Suppressor macrophage treated with lipopolysaccharide for 4 hours (primary cell): ENCODE measurements at regions not wholly inside any gene's neighbourhood (a gene's known extent, or its start where the extent isn't known, plus 50 kb on each side); places are given as distances from the start of the nearest gene placed in this dataset.
"Not testable (repeated sequence)": the region's sequence is repeated elsewhere in the genome, so short reads cannot be mapped to it uniquely, and the experiment has no call there.

ENCODE experiments used
- DNase-seq: peaks from one replicate; pipeline ENCODE4 v3.0.0-alpha.2; 2020

DNA sequence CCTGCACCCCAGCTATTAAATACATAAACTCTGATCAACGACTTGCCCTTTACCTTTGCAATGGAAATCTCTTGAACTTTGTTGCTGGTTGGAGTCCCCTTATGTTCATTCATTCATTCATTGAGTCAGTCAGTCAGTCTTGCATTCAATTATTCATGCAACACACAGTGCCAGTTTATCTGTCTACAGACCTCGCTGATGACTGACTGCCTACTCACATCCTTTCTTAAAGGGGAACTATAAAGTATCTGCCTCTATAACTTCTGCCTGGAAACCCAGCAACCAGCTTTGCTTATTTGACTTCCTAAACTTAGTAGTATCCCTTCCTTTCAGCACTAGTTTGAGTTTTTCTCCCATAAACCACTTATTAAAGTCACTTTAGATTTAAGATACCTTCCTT, 620.8 kb upstream of the ADGRL3 start:
- DNase-seq = no peak

DNA sequence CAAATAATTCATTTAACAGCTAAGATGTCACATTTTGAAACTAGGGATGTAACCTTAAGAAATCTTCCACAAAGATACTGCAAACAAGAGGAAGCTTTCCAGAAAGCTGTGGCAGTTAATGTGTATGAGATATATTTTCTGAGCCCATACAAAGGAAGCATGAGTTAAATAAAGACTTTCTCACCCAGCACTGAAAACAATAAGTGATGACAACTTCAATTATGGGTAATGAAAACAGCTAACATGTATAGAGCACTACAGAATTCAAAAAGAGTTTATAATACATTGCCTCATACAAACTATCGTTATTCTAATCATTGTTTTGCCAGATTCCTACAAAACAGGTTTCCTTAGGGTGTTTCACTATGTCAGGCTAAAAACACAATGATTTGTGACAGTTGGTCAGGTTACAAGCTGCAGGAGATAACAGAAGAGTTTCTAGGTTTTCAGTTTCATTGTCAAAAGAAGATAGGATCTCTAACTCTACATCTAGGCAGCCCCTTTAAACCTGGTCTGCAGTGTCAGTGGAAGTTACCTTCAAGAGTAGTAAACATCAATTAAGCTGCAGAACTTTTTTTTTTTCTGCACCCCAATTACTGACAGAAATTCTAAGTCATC, 618.1 kb upstream of the ADGRL3 start:
- no peak for DNase-seq

- no peak for DNase-seq
Observed at GRCh38 chr4:60588556-60588955, 611.6 kb upstream of the ADGRL3 start.

- DNase-seq = no peak
Observed at GRCh38 chr4:60589425-60589824, 610.7 kb upstream of the ADGRL3 start.

- DNase-seq = no peak
Observed at GRCh38 chr4:60590116-60590515, 610.0 kb upstream of the ADGRL3 start.

DNA sequence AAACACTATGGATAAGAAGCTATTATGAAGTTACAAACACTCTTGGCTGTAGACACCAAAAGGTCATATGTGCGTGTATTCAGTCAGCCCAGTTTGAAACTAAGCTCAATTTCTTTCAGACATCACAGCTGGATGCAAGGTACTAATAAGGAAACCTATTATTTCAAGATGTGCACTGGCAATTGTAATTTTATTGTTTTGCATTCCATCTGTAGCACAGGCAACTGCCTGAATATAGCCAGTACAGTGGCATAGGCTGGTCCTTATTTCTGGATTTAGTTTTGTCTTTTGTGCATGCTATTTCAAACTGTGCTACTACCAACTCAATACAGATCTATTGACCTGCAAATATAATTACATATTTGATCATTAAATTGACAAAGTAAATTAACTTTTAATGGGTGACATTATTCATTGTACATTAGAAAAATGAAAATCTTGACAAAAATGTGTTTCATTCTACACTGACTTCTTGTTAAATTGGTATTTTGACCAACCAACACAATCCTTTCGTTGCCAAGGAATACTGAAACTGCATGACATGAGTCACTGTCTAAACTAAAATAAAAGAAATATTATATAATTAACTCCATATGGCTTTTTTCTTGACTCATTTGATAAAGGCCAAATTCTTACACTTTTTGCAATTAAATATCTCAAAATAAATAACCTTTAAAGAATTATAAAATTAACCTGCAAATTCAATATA, 594.3 kb upstream of the ADGRL3 start:
- DNase-seq = no peak

- DNase-seq = no peak
Observed at GRCh38 chr4:60611762-60612496, 588.2 kb upstream of the ADGRL3 start.

DNA sequence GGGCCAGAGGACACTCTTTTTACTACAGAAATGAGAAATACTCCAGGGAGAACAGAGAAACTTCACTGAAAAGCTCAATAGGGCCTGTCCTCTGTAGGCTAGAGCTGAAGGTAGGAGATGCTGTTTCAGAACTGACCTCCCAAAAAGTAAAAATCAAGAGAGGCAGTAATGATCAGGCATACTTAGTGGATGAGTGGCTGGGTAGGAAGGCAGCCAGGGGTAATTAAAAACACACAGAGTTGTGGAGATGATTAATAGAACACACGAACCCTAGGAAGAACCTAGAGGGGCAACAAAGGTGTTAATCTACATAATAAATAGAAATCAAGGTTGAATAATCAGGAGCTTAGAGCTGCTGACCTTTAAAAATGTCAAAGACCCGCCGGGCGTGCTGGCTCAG, 582.4 kb upstream of the ADGRL3 start:
- DNase-seq = no peak

DNA sequence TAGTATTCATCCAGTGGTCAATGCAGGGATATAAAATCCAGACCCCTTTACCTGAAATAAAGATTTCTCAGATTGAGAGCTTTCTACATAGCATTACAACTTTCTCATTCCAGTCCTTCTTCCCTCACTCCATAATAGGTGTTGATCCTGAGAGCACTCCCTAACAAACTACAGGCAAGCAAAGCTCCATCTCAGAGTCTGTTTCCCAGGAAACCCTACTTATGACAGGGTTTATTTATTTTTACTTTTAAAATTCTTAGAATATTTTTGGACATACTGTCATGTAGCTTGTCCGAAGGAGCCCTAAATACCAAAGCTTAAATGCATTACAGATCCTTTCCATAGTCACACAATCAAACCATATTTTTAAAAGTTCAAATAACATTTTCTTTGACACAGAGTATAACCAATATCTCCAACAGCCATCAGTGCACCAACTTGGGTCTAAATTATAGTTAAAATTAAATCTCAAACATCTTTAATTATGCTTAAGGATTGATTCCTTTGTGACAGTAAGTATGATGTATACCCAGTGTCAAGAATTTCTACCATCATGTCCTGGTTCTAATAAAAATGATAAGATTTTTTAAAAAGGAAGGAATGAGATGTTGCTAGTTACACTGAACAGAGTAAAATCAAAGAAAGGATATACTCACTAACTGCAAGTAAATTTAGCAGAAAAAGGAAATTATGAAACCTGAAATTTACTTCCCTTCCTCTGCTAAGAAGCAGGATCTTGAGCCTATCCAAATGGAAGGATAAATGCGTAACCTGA, 580.4 kb upstream of the ADGRL3 start:
- DNase-seq = no peak

- DNase-seq = no peak
Observed at GRCh38 chr4:60637976-60638375, 562.1 kb upstream of the ADGRL3 start.

GRCh38 chr4:60648774-60649173, 551.4 kb upstream of the ADGRL3 start:
- DNase-seq = no peak

DNA sequence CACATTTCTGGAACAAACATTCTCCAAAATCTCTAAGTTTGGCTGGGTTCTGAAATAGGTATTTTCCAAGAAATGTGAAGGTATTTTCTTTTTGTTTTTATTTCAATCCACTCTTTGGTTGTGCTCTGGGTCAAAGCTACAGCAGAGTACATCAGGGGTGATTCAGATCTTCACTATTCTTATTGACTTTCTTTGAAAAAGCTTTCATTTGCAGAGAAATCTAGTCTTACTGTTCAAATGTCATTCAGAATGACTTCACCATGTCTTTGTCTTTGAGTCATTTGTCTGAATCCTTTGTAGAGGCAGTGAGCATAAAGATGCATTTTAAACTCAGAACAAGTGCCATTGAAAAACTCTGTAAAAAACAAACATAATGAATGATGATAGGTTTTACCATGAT, 547.2 kb upstream of the ADGRL3 start:
- DNase-seq = no peak

- DNase-seq = peak; percentile 3
Observed at GRCh38 chr4:60655356-60655755, 544.8 kb upstream of the ADGRL3 start.

- no peak for DNase-seq
Observed at GRCh38 chr4:60656171-60656570, 544.0 kb upstream of the ADGRL3 start.

GRCh38 chr4:60657041-60657440, 543.1 kb upstream of the ADGRL3 start:
- no peak for DNase-seq

DNA sequence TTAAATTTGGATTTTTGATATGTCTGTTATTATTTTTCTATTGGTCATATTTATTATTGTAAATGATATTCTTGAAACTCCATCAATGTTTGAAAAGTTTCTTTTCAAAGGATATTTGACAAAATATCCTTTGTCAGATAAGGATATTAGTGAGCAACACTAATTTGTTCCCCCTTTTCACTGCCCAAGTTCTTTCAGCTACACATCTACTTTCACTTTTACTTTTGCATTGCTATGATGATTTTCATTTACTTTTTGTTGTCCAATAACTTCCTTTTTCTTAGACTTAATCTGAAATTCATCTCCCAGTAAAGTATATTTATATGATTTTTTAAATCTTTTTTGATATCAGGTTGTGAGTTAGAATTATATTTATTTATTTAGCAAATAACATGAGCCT, 542.3 kb upstream of the ADGRL3 start:
- peak; percentile 25 for DNase-seq

DNA sequence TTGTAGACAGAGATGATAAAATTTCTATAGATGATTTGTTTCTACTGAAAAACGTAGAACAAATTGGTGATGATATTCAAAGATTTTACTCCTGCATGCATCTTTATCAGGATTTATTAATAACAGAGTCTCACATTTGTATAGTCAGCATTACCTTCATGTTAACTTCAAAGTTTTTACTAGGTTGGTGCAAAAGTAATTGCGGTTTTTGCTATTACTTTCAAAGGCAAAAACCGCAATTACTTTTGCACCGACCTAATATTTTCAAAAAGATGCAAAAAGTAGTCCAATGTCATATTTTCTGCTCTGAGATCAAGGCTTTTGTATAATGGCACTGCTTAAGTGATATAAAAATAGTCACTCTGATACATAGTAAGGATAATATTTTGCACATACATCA, 536.4 kb upstream of the ADGRL3 start:
- no peak for DNase-seq

- DNase-seq = no peak
Observed at GRCh38 chr4:60682901-60683300, 517.2 kb upstream of the ADGRL3 start.

DNA sequence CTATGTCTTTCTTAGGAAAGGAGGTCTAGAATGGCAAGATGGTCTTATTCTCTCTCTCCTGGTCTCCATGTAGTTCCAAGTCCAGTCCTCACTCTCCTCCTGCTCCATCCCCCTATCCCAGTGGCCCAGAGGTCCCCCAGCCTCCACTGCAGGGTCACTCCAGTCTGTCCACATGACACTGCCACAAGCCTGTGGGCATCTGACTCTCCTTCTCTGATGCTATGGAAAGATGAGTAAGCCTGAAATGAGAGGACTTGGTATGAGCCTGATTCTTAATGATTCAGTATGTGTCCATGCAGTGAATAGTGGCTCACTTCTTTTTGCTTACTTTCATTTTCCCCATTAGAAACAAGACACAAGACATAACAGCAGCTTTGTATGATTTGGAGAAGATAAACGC, 516.8 kb upstream of the ADGRL3 start:
- no peak for DNase-seq

DNA sequence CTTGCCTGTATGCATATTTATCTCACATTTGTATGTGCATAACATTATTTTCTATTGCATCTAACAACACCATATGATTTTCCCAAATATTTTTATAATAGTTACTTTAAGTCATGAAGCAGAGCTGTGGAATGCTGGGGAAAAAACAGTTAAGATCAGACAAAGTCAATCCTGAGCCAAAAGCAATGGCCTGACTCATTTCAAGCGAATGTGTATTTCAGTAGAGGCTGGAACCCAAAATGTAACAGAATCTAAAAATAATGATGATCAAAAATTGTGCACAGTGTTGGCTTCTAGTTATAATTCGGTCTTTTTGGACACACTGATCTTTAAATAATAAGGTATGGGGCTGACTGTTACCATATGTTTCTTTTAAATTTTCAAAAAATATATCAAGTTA, 516.2 kb upstream of the ADGRL3 start:
- DNase-seq = no peak

DNA sequence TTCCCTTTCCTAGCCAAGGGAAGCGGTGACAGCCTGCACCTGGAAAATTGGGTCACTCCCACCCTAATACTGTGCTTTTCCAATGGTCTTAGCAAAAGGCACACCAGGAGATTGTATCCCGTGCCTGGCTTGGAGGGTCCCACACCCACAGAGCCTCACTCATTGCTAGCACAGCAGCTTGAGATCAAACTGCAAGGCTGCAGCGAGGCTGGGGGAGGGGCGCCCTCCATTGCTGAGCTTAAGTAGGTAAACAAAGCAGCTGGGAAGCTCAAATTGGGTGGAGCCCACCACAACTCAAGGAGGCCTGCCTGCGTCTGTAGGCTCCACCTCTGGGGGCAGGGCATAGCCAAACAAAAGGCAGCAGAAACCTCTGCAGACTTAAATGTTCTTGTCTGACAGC, 504.1 kb upstream of the ADGRL3 start:
- DNase-seq = not testable (repeated sequence)

DNA sequence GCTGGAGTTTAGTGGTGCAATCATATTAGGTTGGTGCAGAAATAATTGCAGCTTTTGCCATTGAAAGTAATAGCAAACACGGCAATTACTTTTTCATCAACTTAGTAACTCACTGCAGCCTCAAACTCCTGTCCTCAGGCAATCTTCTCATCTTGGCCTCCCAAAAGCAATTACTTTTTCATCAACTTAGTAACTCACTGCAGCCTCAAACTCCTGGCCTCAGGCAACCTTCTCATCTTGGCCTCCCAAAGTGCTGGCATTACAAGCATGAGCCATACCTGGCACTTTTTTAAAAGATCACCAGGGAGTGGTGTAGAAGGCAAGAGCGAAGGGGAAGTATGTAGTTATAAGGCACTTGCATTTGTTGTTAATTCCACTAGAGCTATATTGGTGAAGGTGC, 491.1 kb upstream of the ADGRL3 start:
- no peak for DNase-seq

DNA sequence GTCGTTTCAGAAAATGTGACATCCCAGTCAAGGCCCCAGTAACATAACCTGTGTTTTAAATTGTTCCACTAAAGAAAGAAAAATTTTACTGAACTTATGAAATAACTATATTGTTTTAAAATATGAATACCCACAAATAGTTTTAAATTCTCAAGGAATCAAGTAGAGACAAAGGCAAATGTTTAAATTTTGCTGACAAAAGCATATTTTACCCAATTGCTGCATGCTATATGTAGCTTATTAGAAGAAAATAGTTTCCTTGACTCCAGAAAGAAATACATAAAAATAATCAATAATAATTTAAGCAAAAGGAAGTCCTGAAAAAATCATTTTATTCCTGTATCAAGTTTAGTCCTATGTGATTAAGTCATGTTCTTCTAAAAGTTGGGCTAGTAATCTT, 481.3 kb upstream of the ADGRL3 start:
- DNase-seq = no peak

DNA sequence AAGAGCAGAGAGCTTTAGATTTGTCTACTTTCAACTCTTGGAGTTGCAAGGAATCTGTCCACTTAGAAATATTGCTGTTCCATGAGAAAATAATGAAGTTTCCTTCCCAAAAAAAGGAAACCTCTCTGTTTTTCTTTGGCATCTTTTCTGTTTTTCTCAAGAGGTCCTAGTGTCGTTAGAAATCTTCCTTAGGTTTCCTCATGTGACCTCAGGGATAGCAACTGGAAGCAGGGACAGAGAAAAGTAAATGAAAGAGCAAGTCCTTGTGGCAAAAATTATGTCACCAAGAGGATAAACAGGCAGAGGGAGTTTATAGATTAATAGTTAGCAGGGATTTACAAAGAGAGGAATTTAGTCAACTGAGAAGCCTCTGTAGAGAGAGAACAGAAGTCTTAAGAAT, 478.4 kb upstream of the ADGRL3 start:
- DNase-seq = no peak
